Ascending aorta (tissue), 2 donors: ENCODE measurements at regions not wholly inside any gene's neighbourhood (a gene's known extent, or its start where the extent isn't known, plus 50 kb on each side); places are given as distances from the start of the nearest gene placed in this dataset.

ENCODE experiments used
- DNase-seq, 2 donors: peaks; one replicate each; pipeline ENCODE4 v3.0.0-alpha.2; 2019; ENCODE audit warnings: low spot score in 2 of 2
- H3K27ac ChIP-seq, 2 donors: fragments of 200-600 bp; sonication (generic); one replicate each; pipeline ENCODE4 v1.5.1; 2016 to 2017; ENCODE audit warnings: mild to moderate bottlenecking in 1 of 2
- H3K27me3 ChIP-seq: fragments of 200-600 bp; sonication (generic); one replicate; pipeline ENCODE4 v1.5.1; 2017
- H3K36me3 ChIP-seq, 2 donors: fragments of 200-600 bp; sonication (generic); one replicate each; pipeline ENCODE4 v1.5.1; 2016
- H3K4me1 ChIP-seq, 2 donors: fragments of 200-600 bp; sonication (generic); one replicate each; pipeline ENCODE4 v1.5.1; 2016 to 2017; ENCODE audit warnings: mild to moderate bottlenecking in 1 of 2
- H3K4me3 ChIP-seq, 2 donors: fragments of 200-600 bp; sonication (generic); one replicate each; pipeline ENCODE4 v1.5.1; 2016 to 2017; ENCODE audit warnings: mild to moderate bottlenecking in 1 of 2
- H3K9me3 ChIP-seq, 2 donors: fragments of 200-600 bp; sonication (generic); one replicate each; pipeline ENCODE4 v1.5.1; 2016
- intact Hi-C: fragments of 100-400 bp; cut with DNase I; formaldehyde crosslinking; loops from one replicate; pipeline ENCODE4 v1.15.1; 2023
- TF ChIP-seq, protein P1 (sequence below), 3 experiments: fragments of 200-600 bp in 2 of 3; fragments of 450-650 bp in 1 of 3; sonication (generic) in 2 of 3; IDR thresholded peaks; one replicate each; pipeline ENCODE4 v1.5.1; 2016 to 2019; ENCODE audit warnings: antibody characterized with exemption in 3 of 3, mild to moderate bottlenecking in 1 of 3, moderate library complexity in 1 of 3

DNA sequence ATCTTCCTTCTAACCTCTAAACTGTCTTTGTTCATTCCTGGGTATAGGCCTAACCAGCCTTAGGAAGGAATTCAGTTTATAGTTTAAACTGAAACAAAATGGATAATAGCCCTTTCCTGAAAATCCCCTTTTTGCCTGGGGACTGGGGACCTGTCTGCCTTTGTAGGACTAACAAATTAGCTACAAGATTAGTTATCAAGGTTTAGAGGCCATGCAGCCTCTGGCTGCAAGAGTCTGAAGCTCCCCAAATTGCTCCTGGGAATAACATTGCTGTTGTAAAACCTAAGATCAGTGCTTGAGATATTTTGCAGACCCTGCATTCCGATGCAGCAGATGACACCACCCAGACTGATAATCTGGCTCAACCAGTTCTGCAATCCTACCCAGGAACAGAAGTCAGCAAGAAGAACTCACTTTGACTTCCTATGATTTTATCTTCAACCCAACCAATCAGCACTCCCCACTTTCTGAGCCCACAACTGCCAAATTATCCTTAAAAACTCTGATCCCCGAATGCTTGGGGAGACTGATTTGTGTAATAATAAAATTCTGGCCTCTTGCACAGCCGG lies 96.6 kb upstream of the ETV3 start:
- H3K9me3 ChIP-seq, result no peaks in the 10 kb centered on the region
- DNase-seq, result no peak
- H3K36me3 ChIP-seq, result no peaks in the 10 kb centered on the region
- H3K27ac ChIP-seq, result no peak overlapping the region
- intact Hi-C loops, result no loop called here
- H3K4me3 ChIP-seq, result no peak overlapping the region
- H3K27me3 ChIP-seq, result no peaks in the 10 kb centered on the region
- H3K4me1 ChIP-seq, result no peaks in the 10 kb centered on the region
- TF ChIP-seq, protein P1, sequence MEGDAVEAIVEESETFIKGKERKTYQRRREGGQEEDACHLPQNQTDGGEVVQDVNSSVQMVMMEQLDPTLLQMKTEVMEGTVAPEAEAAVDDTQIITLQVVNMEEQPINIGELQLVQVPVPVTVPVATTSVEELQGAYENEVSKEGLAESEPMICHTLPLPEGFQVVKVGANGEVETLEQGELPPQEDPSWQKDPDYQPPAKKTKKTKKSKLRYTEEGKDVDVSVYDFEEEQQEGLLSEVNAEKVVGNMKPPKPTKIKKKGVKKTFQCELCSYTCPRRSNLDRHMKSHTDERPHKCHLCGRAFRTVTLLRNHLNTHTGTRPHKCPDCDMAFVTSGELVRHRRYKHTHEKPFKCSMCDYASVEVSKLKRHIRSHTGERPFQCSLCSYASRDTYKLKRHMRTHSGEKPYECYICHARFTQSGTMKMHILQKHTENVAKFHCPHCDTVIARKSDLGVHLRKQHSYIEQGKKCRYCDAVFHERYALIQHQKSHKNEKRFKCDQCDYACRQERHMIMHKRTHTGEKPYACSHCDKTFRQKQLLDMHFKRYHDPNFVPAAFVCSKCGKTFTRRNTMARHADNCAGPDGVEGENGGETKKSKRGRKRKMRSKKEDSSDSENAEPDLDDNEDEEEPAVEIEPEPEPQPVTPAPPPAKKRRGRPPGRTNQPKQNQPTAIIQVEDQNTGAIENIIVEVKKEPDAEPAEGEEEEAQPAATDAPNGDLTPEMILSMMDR (IDR thresholded peaks at IDR 0.05), result no peak

DNA sequence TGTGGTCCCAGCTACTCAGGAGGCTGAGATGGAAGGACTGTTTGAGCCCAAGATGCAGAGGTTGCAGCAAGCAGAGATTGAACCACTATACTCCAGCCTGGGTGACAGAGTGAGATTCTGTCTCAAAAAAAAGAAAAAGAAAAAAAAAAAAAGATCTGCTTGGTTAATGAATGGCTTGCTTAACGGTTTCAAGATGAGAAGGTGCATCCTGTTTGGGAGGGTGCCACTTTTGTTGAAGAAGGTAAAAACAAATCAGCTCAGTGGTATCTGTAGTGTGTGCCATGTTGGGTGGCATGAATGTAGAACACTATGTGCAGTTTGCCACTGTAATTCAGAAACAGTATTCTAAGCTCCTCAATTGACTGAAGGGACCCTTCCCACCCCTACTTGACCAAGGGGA lies 94.9 kb upstream of the ETV3 start:
- Histone ChIP-seq H3K4me1 (no peaks in the 10 kb centered on the region), H3K4me3 (no peak overlapping the region), H3K9me3 (no peaks in the 10 kb centered on the region), H3K27me3 (no peaks in the 10 kb centered on the region), H3K36me3 (no peaks in the 10 kb centered on the region), H3K27ac (no peak overlapping the region)
- intact Hi-C loops, result no loop called here
- DNase-seq, result no peak
- TF ChIP-seq, protein P1 (IDR thresholded peaks at IDR 0.05), result no peak

DNA sequence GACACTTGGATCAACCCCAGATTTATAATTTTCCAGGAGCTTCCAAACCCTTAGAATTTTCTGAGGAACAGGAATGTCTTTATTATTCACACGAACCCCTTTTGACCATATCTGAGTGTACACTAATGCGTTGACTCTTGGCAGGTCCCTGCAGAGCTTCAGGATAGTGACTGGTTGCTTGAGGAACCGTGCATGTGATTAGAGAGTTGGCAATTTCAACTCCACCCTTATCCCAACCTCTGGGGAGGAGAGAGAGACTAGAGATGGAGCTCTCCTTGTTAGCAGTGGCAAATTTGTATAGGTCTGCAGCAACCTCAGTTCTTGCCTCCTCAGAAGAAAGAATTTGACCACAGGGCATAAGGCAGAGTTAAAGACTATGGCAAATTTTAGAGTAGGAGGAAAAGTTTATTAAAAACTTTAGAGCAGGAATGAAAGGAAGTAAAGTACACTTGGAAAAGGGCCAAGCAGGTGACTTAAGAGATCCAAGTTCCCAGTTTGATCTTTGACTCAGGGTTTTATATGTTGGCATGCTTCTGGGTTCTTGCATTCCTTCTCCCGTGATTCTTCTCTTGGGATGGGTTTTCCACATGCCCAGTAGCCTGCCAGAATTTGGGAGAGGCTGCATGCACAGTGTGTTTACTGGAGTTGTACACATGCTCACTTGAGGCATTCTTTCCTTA lies 93.8 kb upstream of the ETV3 start:
- Histone ChIP-seq H3K36me3 (no peaks in the 10 kb centered on the region), H3K9me3 (no peaks in the 10 kb centered on the region), H3K4me3 (no peak overlapping the region), H3K4me1 (no peaks in the 10 kb centered on the region), H3K27me3 (no peaks in the 10 kb centered on the region), H3K27ac (no peak overlapping the region)
- no peak for DNase-seq
- intact Hi-C loops, result no loop called here
- TF ChIP-seq, protein P1 (IDR thresholded peaks at IDR 0.05), result no peak

DNA sequence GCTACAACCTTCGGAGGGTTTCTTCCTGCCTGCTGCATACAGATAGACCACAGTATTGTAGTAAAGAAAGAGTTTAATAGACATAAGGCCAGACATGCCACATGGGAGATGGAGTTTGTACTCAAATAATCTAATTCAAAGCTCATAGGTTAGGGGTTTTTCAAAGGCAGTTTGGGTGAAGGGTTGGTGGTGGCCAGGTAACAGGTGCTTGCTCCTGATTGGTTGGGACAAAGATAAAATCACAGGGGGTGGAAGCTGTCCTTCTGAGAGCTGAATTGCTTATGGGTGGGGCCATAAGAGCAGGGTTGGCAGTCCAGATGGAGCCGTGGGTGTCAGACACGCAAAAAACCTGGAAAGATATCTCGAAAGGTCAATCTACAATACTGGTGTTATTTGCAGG lies 92.3 kb upstream of the ETV3 start:
- Histone ChIP-seq H3K4me3 (no peak overlapping the region), H3K36me3 (no peaks in the 10 kb centered on the region), H3K27ac (no peak overlapping the region), H3K27me3 (no peaks in the 10 kb centered on the region), H3K4me1 (no peaks in the 10 kb centered on the region), H3K9me3 (no peaks in the 10 kb centered on the region)
- intact Hi-C loops, result no loop called here
- no peak for DNase-seq
- TF ChIP-seq, protein P1 (IDR thresholded peaks at IDR 0.05), result no peak

DNA sequence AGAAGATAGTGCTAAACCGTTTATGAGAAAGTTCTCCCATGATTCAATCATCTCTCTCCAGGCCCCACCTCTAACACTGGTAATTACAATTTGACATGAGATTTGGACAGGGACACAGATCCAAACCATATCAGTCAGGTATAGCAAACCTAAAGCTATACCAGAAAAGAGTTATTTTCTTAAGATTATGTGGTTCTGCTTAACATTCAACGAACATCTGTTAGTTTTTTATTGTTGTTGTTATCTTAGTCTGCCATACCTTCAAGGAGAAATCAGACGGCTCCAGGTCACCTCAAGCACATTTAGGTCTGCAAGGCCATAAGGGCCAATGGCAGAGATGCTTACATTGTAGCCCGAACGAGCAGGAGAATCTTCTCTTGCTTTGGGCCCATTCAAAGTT lies 89.5 kb upstream of the ETV3 start:
- H3K27ac ChIP-seq, result no peak overlapping the region
- H3K4me1 ChIP-seq, result no peaks in the 10 kb centered on the region
- intact Hi-C loops, result no loop called here
- H3K4me3 ChIP-seq, result no peak overlapping the region
- no peaks in the 10 kb centered on the region for H3K9me3 ChIP-seq
- H3K27me3 ChIP-seq, result no peaks in the 10 kb centered on the region
- no peak for DNase-seq
- no peaks in the 10 kb centered on the region for H3K36me3 ChIP-seq
- TF ChIP-seq, protein P1 (IDR thresholded peaks at IDR 0.05), result no peak
